HepG2 (cell line): ENCODE measurements at regions not wholly inside any gene's neighbourhood (a gene's known extent, or its start where the extent isn't known, plus 50 kb on each side); places are given as distances from the start of the nearest gene placed in this dataset.

ENCODE experiments used
- MED1 ChIP-seq: sonication (generic); formaldehyde crosslinking; IDR thresholded peaks from 2 replicates; pipeline ENCODE4 v1.4.0; 2020; ENCODE audit warnings: missing genetic modification reagents
- MXD1 ChIP-seq: sonication (generic); formaldehyde crosslinking; IDR thresholded peaks from 2 replicates; pipeline ENCODE4 v1.4.0; 2020; ENCODE audit warnings: mild to moderate bottlenecking, missing genetic modification reagents

GRCh38 chr20:53815509-53815908, 221.9 kb upstream of the ZNF217 start:
- no peak for TF ChIP-seq MXD1
- TF ChIP-seq MED1 (CRISPR knock-in tag), result no peak
